A172 (cell line): ENCODE measurements at regions not wholly inside any gene's neighbourhood (a gene's known extent, or its start where the extent isn't known, plus 50 kb on each side); places are given as distances from the start of the nearest gene placed in this dataset.
A peak's percentile ranks its signal among the peaks of the same experiment; 100 is the strongest.

ENCODE experiments used
- DNase-seq: peaks from one replicate; pipeline ENCODE4 v3.0.0-alpha.2; 2015; ENCODE audit warnings: low spot score

DNA sequence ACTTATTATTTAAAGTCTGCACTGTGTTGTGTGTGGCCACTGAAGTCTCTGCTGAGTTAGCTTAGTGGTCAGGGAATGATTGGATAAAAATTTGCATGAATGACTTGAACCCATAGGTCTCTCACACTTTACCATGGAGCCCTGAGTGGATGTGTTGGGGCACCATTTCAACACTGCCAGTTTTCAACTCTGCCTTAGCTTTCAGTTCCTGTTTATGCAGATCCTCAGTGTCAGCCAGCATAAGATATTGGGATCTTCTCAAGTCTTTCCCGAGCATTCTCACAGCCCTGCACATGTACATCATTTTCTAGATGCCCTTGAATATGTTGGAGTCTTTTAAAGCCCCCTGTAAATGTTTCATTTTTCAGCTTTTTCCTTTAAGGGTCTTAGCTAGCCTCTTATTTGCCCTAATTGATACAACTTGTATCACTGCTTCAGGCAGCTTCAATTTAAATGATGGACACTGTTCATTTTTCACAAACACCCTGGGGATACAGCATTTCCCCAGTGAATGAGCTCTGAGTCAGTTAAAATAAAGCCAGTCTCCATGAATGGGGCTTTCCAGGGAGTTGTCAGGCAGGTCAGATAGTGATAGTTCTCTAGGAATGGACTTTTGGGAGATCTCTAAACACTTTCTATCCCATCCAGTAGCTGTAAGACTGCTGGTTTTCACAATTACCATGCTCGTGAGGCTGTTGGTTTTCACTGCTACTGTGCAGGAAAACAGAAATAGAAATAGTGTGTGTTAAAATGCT lies 211.9 kb upstream of the PAPPA start:
- peak; percentile 42 for DNase-seq

- DNase-seq, result no peak
Observed at GRCh38 chr9:115943431-115944165, 210.0 kb upstream of the PAPPA start.

GRCh38 chr9:115944166-115944948 lies 209.2 kb upstream of the PAPPA start:
- DNase-seq, result no peak

- no peak for DNase-seq
Observed at GRCh38 chr9:115945009-115945431, 208.6 kb upstream of the PAPPA start.

GRCh38 chr9:115946530-115946929 lies 207.1 kb upstream of the PAPPA start:
- no peak for DNase-seq

- DNase-seq, result no peak
Observed at GRCh38 chr9:115951977-115952376, 201.6 kb upstream of the PAPPA start.

GRCh38 chr9:115952430-115953292 lies 200.9 kb upstream of the PAPPA start:
- DNase-seq, result peak; percentile 63

- DNase-seq, result no peak
Observed at GRCh38 chr9:115956371-115956770, 197.2 kb upstream of the PAPPA start.

- no peak for DNase-seq
Observed at GRCh38 chr9:115957585-115957984, 196.0 kb upstream of the PAPPA start.

GRCh38 chr9:115964710-115965347 lies 188.8 kb upstream of the PAPPA start:
- peak; percentile 57 for DNase-seq

DNA sequence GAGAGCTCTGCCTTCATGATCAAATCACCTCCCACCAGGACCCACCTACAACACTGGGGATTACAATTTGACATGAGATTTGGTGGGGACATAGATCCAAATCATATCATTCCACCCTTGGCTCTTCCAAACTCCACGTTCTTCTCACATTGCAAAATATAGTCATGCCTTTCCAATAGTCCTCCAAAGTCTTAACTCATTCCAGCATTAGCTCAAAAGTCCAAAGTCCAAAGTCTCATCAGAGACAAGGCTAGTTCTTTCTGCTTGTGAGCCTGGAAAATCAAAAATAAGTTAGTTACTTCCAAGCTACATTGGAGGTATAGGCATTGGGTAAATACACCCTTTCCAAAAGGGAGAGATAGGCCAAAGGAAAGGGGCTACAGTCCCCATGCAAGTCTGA lies 186.9 kb upstream of the PAPPA start:
- no peak for DNase-seq

DNA sequence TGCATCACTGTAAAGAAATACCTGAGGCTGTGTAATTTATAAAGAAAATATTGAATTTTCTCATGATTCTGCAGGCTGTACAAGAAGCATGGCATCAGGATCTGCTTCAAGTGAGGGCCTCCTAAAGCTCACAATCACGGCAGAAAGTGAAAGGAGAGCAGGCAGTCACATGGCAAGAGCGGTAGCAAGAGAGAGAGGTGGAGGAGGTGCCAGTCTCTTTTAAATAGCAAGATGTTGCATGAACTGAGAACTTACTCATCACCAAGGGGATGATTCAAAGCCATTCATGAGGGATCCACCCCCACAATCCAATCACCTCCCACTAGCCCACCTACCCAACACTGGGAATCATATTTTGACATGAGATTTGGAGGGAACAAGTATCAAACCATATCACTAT lies 184.5 kb upstream of the PAPPA start:
- peak; percentile 34 for DNase-seq

DNA sequence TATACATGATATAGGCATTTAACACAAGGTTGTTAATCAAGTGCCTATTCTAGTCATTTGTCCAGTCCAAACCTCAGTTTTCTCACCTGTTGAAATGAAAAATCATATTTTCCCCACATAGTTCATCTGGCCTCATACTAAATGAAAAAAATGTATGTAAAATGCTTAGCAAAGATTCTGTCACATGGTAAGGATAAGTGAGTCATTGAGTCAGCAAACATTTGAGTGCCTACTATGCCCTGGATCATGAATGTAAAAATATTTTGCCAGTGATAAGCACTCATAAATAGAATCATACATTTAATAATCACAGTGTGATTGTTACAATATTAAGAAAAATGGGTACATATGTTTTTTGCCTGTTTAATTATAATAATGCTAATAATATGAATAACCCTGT lies 181.2 kb upstream of the PAPPA start:
- DNase-seq, result no peak

DNA sequence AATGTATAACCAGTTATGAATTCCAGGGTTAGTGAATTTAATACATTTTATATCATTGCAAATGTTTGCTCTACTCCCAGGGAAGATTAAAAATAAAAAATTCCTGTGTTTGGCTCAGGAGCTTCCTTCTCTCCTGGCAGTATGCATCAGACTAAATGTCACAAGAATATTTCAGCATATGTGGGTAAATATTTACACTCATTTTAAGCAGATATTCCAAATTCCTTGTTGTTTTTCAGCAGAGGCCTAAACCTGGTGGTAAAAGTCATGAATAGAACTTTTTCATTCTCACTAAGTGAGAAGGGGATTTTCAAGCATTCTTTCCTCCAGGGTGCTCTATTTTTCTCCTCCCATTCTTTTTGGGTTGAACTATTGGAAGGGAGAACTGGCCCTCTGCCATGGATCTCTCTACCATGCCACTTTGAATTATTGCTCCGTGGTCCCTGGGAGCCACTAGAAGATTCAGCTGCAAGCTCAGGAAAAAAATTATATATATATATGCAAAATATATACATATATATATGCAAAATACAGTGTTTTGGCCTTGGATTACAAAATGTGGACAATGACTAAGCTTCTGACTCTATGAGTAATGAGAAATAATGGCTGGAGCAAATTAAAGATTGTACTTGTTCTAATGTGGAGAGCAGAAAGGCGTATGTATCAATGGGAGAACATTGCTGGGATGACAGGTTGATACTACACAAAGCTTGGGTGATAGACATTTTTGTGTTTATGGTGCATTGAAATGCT lies 180.6 kb upstream of the PAPPA start:
- DNase-seq, result no peak

DNA sequence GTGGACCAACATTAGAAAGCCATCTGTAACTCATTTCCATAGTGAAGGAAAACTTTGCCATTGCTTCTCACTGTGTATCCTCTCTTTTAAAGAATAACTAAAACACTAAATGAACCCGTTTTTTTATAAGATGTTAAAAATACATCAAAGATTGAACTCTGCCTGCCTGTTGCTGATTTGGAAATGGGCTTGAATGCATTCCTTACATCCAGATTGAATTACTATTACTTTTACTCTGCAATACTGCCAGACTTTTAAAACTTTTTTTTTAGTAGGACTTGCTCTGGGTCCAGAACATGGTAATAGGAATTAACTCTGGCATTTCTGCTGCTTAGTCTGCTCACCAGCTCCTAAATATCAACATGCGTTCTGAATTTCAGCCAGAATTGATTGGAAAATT lies 176.8 kb upstream of the PAPPA start:
- no peak for DNase-seq

DNA sequence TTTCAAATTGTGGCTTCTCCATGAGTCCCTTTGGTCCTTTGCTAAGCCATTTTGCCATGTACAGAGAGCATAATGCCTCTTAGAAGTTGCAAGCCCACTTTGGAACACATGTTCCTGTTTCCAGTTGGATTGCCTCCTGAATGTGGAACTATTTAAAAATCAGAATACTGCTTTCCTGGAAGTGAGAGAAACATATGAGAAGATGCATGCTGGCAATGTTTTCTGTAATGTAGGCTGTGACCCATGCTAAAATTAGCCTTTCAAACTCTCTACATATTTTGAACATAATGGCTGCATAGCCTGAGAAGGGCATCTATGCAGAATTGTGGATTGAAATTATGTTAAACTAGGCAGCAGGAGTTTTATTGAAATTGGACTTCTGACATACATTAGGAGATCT lies 175.5 kb upstream of the PAPPA start:
- DNase-seq, result no peak

- no peak for DNase-seq
Observed at GRCh38 chr9:115978659-115979096, 174.9 kb upstream of the PAPPA start.

GRCh38 chr9:115980054-115980453 lies 173.5 kb upstream of the PAPPA start:
- no peak for DNase-seq

DNA sequence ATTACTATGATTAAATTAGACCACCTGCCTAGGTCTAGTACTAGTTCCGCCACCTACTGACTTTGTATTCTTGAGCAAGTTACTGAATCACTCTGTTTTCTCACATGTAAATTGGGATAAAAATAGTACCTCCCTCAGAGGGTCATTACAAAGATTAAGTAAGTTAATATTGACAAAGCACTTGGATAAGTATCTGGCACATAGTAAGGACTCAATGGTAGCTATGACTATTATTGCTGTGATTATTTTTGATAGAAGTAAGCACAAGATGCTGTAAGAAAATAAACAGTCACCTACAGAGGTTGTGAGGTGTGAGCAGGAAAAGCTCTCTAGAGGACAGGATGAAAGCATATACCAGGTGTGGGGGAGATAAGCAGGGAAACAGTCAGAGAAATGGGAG lies 173.1 kb upstream of the PAPPA start:
- DNase-seq, result no peak

- DNase-seq, result no peak
Observed at GRCh38 chr9:115980976-115981375, 172.6 kb upstream of the PAPPA start.
